Endothelial cell of umbilical vein (primary cell): ENCODE measurements at regions not wholly inside any gene's neighbourhood (a gene's known extent, or its start where the extent isn't known, plus 50 kb on each side); places are given as distances from the start of the nearest gene placed in this dataset.

Experiments used
- BruUV-seq: library from RNA; stranded (reverse); fragments of 400-500 nt; replicated peaks from 2 replicates; lab custom pipeline; 2021; lab: Mats Ljungman, UMichigan
- CTCF ChIA-PET: fragments of 300-600, 350-600 bp; sonication (Branson Sonifier 250); formaldehyde crosslinking; loops from one replicate; lab custom pipeline; 2021; ENCODE audit warnings: antibody characterized with exemption, inconsistent platforms; lab: Charles Lee
- POLR2A ChIA-PET: fragments of 300-600, 350-600 bp; sonication (Branson Sonifier 250); formaldehyde crosslinking; loops from one replicate; lab custom pipeline; 2021; ENCODE audit warnings: antibody characterized with exemption, inconsistent platforms; lab: Charles Lee
- DNase-seq: peaks from one replicate; pipeline ENCODE4 v3.0.0-alpha.2; 2011; ENCODE audit warnings: low read depth, low spot score
- FAIRE-seq: peaks from 2 replicates; lab custom pipeline; 2011; peaks lifted over from hg19 to GRCh38; lab: Jason Lieb, UNC
- H2AFZ ChIP-seq: 2 replicates; pipeline ENCODE4 v1.6.0; 2012; ENCODE audit warnings: low read depth, low read length, control low read depth, inconsistent platforms
- H3K27ac ChIP-seq: 2 replicates; pipeline ENCODE4 v1.5.1; 2011; ENCODE audit warnings: low read depth, mild to moderate bottlenecking, control low read depth, low read length, moderate library complexity; ENCODE audit not compliant: insufficient read depth
- H3K27me3 ChIP-seq, 2 experiments: 2 replicates each; pipeline versions ENCODE4 v1.6.0 to v1.6.1; 2011; ENCODE audit warnings: low read length in 2 of 2, mixed read lengths in 1 of 2; ENCODE audit not compliant: control insufficient read depth in 2 of 2, insufficient read depth in 2 of 2
- H3K36me3 ChIP-seq, 2 experiments: 2 replicates in 1 of 2; 3 replicates in 1 of 2; pipeline ENCODE4 v1.5.1; 2011; ENCODE audit warnings: low read length in 2 of 2, mild to moderate bottlenecking in 1 of 2, moderate library complexity in 1 of 2; ENCODE audit not compliant: control insufficient read depth in 2 of 2, insufficient read depth in 2 of 2; ENCODE audit errors: extremely low read depth in 1 of 2
- H3K4me1 ChIP-seq: 3 replicates; pipeline ENCODE4 v1.5.1; 2011; ENCODE audit warnings: mild to moderate bottlenecking, low read length; ENCODE audit not compliant: control insufficient read depth, insufficient read depth; ENCODE audit errors: extremely low read depth
- H3K4me2 ChIP-seq: 2 replicates; pipeline ENCODE4 v1.6.1; 2011; ENCODE audit warnings: low read length, control low read depth, mixed read lengths; ENCODE audit not compliant: insufficient read depth
- H3K4me3 ChIP-seq, 3 experiments: fragments of 200-600 bp in 1 of 3; sonication (generic), shearing (Covaris generic) in 1 of 3; replicated peaks in 1 of 3; 2 replicates each; pipeline ENCODE4 v1.5.1; 2011 to 2016; ENCODE audit warnings: control low read depth in 3 of 3, low read length in 3 of 3, mild to moderate bottlenecking in 2 of 3, inconsistent platforms in 1 of 3, low read depth in 1 of 3, moderate library complexity in 1 of 3; ENCODE audit not compliant: insufficient read depth in 1 of 3
- H3K79me2 ChIP-seq: 2 replicates; pipeline ENCODE4 v1.6.0; 2012; ENCODE audit warnings: low read length, inconsistent platforms; ENCODE audit not compliant: control insufficient read depth, insufficient read depth
- H3K9ac ChIP-seq: replicated peaks from 2 replicates; pipeline ENCODE3; 2011; ENCODE audit warnings: low read length, control low read depth; ENCODE audit not compliant: insufficient read depth; ENCODE audit errors: extremely low read depth
- H3K9me1 ChIP-seq: replicated peaks from 3 replicates; pipeline ENCODE4 v1.6.0; 2011; ENCODE audit warnings: mild to moderate bottlenecking, low read length; ENCODE audit not compliant: control insufficient read depth, insufficient read depth; ENCODE audit errors: extremely low read depth
- H3K9me3 ChIP-seq: replicated peaks from 2 replicates; pipeline ENCODE4 v1.5.1; 2012; ENCODE audit warnings: low read length, inconsistent platforms; ENCODE audit not compliant: control insufficient read depth, insufficient read depth
- H4K20me1 ChIP-seq: replicated peaks from 2 replicates; pipeline ENCODE3; 2011; ENCODE audit warnings: mild to moderate bottlenecking, low read length; ENCODE audit not compliant: control insufficient read depth, insufficient read depth; ENCODE audit errors: extremely low read depth
- CTCF ChIP-seq, 2 donors: IDR thresholded peaks; 1 replicate in 1 of 2; 2 replicates in 1 of 2; pipeline ENCODE4 v1.5.1; 2011; ENCODE audit warnings: low read length in 2 of 2, mild to moderate bottlenecking in 2 of 2, moderate library complexity in 2 of 2, control low read depth in 1 of 2, inconsistent platforms in 1 of 2, low read depth in 1 of 2; ENCODE audit not compliant: insufficient read depth in 1 of 2; ENCODE audit errors: extremely low read depth in 1 of 2
- EZH2 ChIP-seq: IDR thresholded peaks from 2 replicates; pipeline ENCODE4 v1.6.1; 2012; ENCODE audit warnings: borderline replicate concordance, low read depth, mild to moderate bottlenecking, moderate library complexity, low read length, inconsistent platforms; ENCODE audit not compliant: severe bottlenecking
- FOS ChIP-seq: IDR thresholded peaks from 2 replicates; pipeline ENCODE4 v1.6.1; 2011; ENCODE audit warnings: mild to moderate bottlenecking, low read length, moderate library complexity, borderline replicate concordance; ENCODE audit not compliant: insufficient read depth
- GATA2 ChIP-seq: IDR thresholded peaks from 2 replicates; pipeline ENCODE4 v1.7.0; 2011; ENCODE audit warnings: low read depth, mild to moderate bottlenecking, moderate library complexity, mixed read lengths, low read length; ENCODE audit not compliant: insufficient read length, insufficient read depth
- JUN ChIP-seq: IDR thresholded peaks from 2 replicates; pipeline ENCODE4 v1.6.1; 2011; ENCODE audit warnings: borderline replicate concordance, low read depth; ENCODE audit not compliant: insufficient read length, insufficient read depth
- MAX ChIP-seq: IDR thresholded peaks from 2 replicates; pipeline ENCODE4 v1.6.1; 2011; ENCODE audit not compliant: insufficient read depth, insufficient read length
- MYC ChIP-seq: IDR thresholded peaks from one replicate; pipeline ENCODE4 v1.6.1; 2011; ENCODE audit warnings: mild to moderate bottlenecking, low read depth, low read length
- POLR2A ChIP-seq: IDR thresholded peaks from 2 replicates; pipeline ENCODE4 v1.6.1; 2012; ENCODE audit warnings: low read depth, mild to moderate bottlenecking, control low read depth, low read length
- POLR2AphosphoS5 ChIP-seq: IDR thresholded peaks from 2 replicates; pipeline ENCODE4 v1.6.1; 2012; ENCODE audit warnings: low read depth, mild to moderate bottlenecking, control low read depth, low read length, moderate library complexity; ENCODE audit not compliant: insufficient read depth
- dilution Hi-C: fragments of 300-500 bp; cut with MboI; formaldehyde crosslinking; loops from one replicate; pipeline ENCODE4 v1.15.0; 2019; ENCODE audit warnings: low sequenced_read_pairs; ENCODE audit not compliant: extremely low pct_ligation_motif_present
- intact Hi-C: fragments of 100-400 bp; cut with micrococcal nuclease; formaldehyde crosslinking; loops from one replicate; pipeline ENCODE4 v1.10.0; 2022

- Histone ChIP-seq H2AFZ (no peak overlapping the region), H3K9ac (no peak overlapping the region), H3K9me3 (no peaks in the 10 kb centered on the region), H4K20me1 (no peaks in the 10 kb centered on the region), H3K4me2 (no peak overlapping the region), H3K27ac (no peak overlapping the region), H3K4me1 (no peaks in the 10 kb centered on the region), H3K9me1 (no peaks in the 10 kb centered on the region), H3K36me3 (no peaks in the 10 kb centered on the region), H3K4me3 (no peak overlapping the region), H3K27me3 (no peaks in the 10 kb centered on the region), H3K79me2 (no peaks in the 10 kb centered on the region)
- CTCF ChIA-PET, result no interaction called here
- DNase-seq, result no peak
- intact Hi-C loops (no loop called here), dilution Hi-C loops (no loop called here)
- POLR2A ChIA-PET, result no interaction called here
- no peak for TF ChIP-seq GATA2
- TF ChIP-seq CTCF (IDR thresholded peaks at IDR 0.05; ENCODE audit: extremely low read depth in 1 of 2, insufficient read depth in 1 of 2, low read depth in 1 of 2, low read length in 2 of 2), result no peak
- no peak for TF ChIP-seq MAX
- TF ChIP-seq POLR2AphosphoS5, result no peak
- no peak for TF ChIP-seq MYC
- no peak for TF ChIP-seq POLR2A
- no peak for TF ChIP-seq EZH2
- no peak for TF ChIP-seq FOS
- no peak for TF ChIP-seq JUN
- no peak for FAIRE-seq
- no TSS peak for BruUV-seq
These were observed 153.4 kb upstream of the SOX14 start for GRCh38 chr3:137610723-137611122.
